K562 (cell line): ENCODE measurements at regions not wholly inside any gene's neighbourhood (a gene's known extent, or its start where the extent isn't known, plus 50 kb on each side); places are given as distances from the start of the nearest gene placed in this dataset.

ENCODE experiments used
- ATAC-seq: fragments of 200-7000 bp; cut with Tn5 transposase; 3 replicates; pipeline ENCODE4 v1.9.1; 2020; ENCODE audit warnings: moderate library complexity
- BruUV-seq: library from RNA; stranded (reverse); fragments of 400-500 nt; replicated peaks from 2 replicates; lab custom pipeline; 2021; lab: Mats Ljungman, UMichigan
- CTCF ChIA-PET: fragments of 300-600 bp; formaldehyde crosslinking; extraction: SDS; loops from one replicate; lab custom pipeline; 2021; ENCODE audit warnings: low intra/inter-chr PET ratio; lab: Yijun Ruan, JAX
- POLR2A ChIA-PET: fragments of 300-600, 350-650 bp; sonication (Branson Sonifier 250); formaldehyde crosslinking; extraction: SDS; loops from one replicate; lab custom pipeline; 2021; ENCODE audit warnings: antibody characterized with exemption, inconsistent platforms; lab: Yijun Ruan, JAX
- DNase-seq, 4 experiments: peaks; one replicate each; pipeline versions ENCODE4 v3.0.0 to v3.0.0-alpha.2; 2011 to 2018; ENCODE audit warnings: low spot score in 3 of 4, mixed read lengths in 3 of 4; ENCODE audit errors: extremely low read depth in 1 of 4
- FAIRE-seq: peaks from 2 replicates; lab custom pipeline; 2011; peaks lifted over from hg19 to GRCh38; lab: Jason Lieb, UNC
- H2AFZ ChIP-seq: 2 replicates; pipeline ENCODE4 v1.6.0; 2011; ENCODE audit warnings: low read depth, low read length, control low read depth, inconsistent platforms
- H3K27ac ChIP-seq: fragments of 200-600 bp; 3 replicates; pipeline ENCODE4 v1.8.0; 2011; ENCODE audit warnings: low read depth, mild to moderate bottlenecking, control low read depth, inconsistent platforms, low read length, moderate library complexity, mixed read lengths; ENCODE audit errors: extremely low read depth
- H3K27me3 ChIP-seq, 2 experiments: fragments of 300-600 bp in 1 of 2; 2 replicates in 1 of 2; 3 replicates in 1 of 2; pipeline versions ENCODE4 v1.6.0 to v1.8.0; 2011; ENCODE audit warnings: inconsistent platforms in 2 of 2, low read length in 2 of 2, mild to moderate bottlenecking in 1 of 2, mixed read lengths in 1 of 2, moderate library complexity in 1 of 2; ENCODE audit not compliant: control insufficient read depth in 2 of 2, insufficient read depth in 2 of 2
- H3K36me3 ChIP-seq: fragments of 300-600 bp; 3 replicates; pipeline ENCODE4 v1.8.0; 2011; ENCODE audit warnings: mild to moderate bottlenecking, low read length, inconsistent platforms; ENCODE audit not compliant: control insufficient read depth, insufficient read depth
- H3K4me1 ChIP-seq, 2 experiments: fragments of 200-600 bp in 1 of 2; replicated peaks in 1 of 2; 2 replicates in 1 of 2; 3 replicates in 1 of 2; pipeline versions ENCODE4 v1.5.1 to v1.8.0; 2011; ENCODE audit warnings: inconsistent platforms in 2 of 2, low read length in 2 of 2, mild to moderate bottlenecking in 1 of 2, mixed read lengths in 1 of 2, moderate library complexity in 1 of 2; ENCODE audit not compliant: control insufficient read depth in 2 of 2, insufficient read depth in 2 of 2
- H3K4me2 ChIP-seq: 2 replicates; pipeline ENCODE4 v1.6.1; 2011; ENCODE audit warnings: low read length, control low read depth, inconsistent platforms, mixed read lengths; ENCODE audit not compliant: insufficient read depth
- H3K4me3 ChIP-seq: fragments of 200-600 bp; sonication (generic), shearing (Covaris generic); 2 replicates; pipeline ENCODE4 v1.5.1; 2016; ENCODE audit warnings: control low read depth, inconsistent platforms
- H3K79me2 ChIP-seq: fragments of 200-600 bp; 3 replicates; pipeline ENCODE4 v1.8.0; 2011; ENCODE audit warnings: low read length, inconsistent platforms; ENCODE audit not compliant: control insufficient read depth, insufficient read depth
- H3K9ac ChIP-seq, 2 experiments: 2 replicates each; pipeline versions ENCODE4 v1.6.0 to v1.6.1; 2011; ENCODE audit warnings: low read depth in 2 of 2, low read length in 2 of 2, control low read depth in 1 of 2, inconsistent platforms in 1 of 2, mild to moderate bottlenecking in 1 of 2, mixed read lengths in 1 of 2; ENCODE audit not compliant: insufficient read depth in 1 of 2
- H3K9me1 ChIP-seq: one replicate; pipeline ENCODE4 v1.6.0; 2011; ENCODE audit warnings: inconsistent platforms, mild to moderate bottlenecking, low read length, moderate library complexity; ENCODE audit not compliant: control insufficient read depth, insufficient read depth
- H3K9me3 ChIP-seq: replicated peaks from 2 replicates; pipeline ENCODE4 v1.5.1; 2011; ENCODE audit warnings: low read depth, low read length, inconsistent platforms; ENCODE audit not compliant: control insufficient read depth, insufficient read depth
- H4K20me1 ChIP-seq: replicated peaks from 2 replicates; pipeline ENCODE4 v1.6.1; 2011; ENCODE audit warnings: low read length, inconsistent platforms, mixed read lengths; ENCODE audit not compliant: control insufficient read depth, insufficient read depth
- ELF4 ChIP-seq: fragments of 450-650 bp; formaldehyde crosslinking; IDR thresholded peaks from 2 replicates; pipeline ENCODE4 v1.4.0; 2022; ENCODE audit warnings: missing genetic modification characterization
- FOXP4 ChIP-seq: sonication (generic); formaldehyde crosslinking; IDR thresholded peaks from 2 replicates; pipeline ENCODE4 v1.8.0; 2022; ENCODE audit warnings: mild to moderate bottlenecking, missing genetic modification reagents, borderline replicate concordance
- NFATC3 ChIP-seq: fragments of 450-650 bp; IDR thresholded peaks from 2 replicates; pipeline ENCODE4 v1.6.1; 2017; ENCODE audit warnings: mild to moderate bottlenecking
- PHB2 ChIP-seq: fragments of 450-650 bp; IDR thresholded peaks from 2 replicates; pipeline ENCODE4 v1.6.1; 2017; ENCODE audit warnings: low read depth
- RUNX1 ChIP-seq: sonication (generic); IDR thresholded peaks from 2 replicates; pipeline ENCODE4 v1.6.1; 2016; ENCODE audit warnings: antibody characterized with exemption, low read depth
- YBX1 ChIP-seq: fragments of 450-650 bp; IDR thresholded peaks from 2 replicates; pipeline ENCODE4 v1.7.1; 2016; ENCODE audit warnings: mild to moderate bottlenecking
- ZNF197 ChIP-seq: fragments of 200-800 bp; sonication (Bioruptor generic); IDR thresholded peaks from 2 replicates; pipeline ENCODE4 v1.6.1; 2016; ENCODE audit warnings: low read depth, missing genetic modification characterization, missing compliant biosample characterization
- ZNF75A ChIP-seq: fragments of 450-650 bp; formaldehyde crosslinking; IDR thresholded peaks from 2 replicates; pipeline ENCODE4 v1.4.0; 2020; ENCODE audit warnings: mild to moderate bottlenecking
- WGBS: fragments of 100-300 bp; shearing (Covaris generic); methylation state at CpG from one replicate; pipeline ENCODE4 v1.1.6; 2016; ENCODE audit warnings: low coverage, mixed read lengths; ENCODE audit not compliant: insufficient coverage; ENCODE audit errors: missing lambda C conversion rate; 5-methylcytosine and 5-hydroxymethylcytosine counted together
- in situ Hi-C: fragments of 300-500 bp; cut with MboI; formaldehyde crosslinking; loops from 4 replicates; pipeline ENCODE4 v1.15.0; 2018; ENCODE audit warnings: inconsistent platforms, mixed read lengths
- intact Hi-C: fragments of 100-400 bp; cut with micrococcal nuclease; formaldehyde crosslinking; loops from 2 replicates; pipeline ENCODE4 v1.14.2; 2022

- TF ChIP-seq YBX1 = no peak
- no peak for TF ChIP-seq NFATC3
- no peak for TF ChIP-seq ELF4
- TF ChIP-seq ZNF197 = no peak
- no peak for TF ChIP-seq PHB2
- no peak for TF ChIP-seq FOXP4 (CRISPR knock-in tag)
- no peak for TF ChIP-seq RUNX1
Observed at GRCh38 chr4:167897116-167897515, 195.2 kb upstream of the ANXA10 start (continued).

GRCh38 chr4:167903291-167903721 lies 189.0 kb upstream of the ANXA10 start:
- CTCF ChIA-PET = no interaction called here
- Histone ChIP-seq H3K4me2 (no peak overlapping the region), H3K4me3 (no peak overlapping the region), H4K20me1 (no peaks in the 10 kb centered on the region), H3K9ac (no peak overlapping the region), H3K36me3 (no peaks in the 10 kb centered on the region), H3K27me3 (no peaks in the 10 kb centered on the region), H3K79me2 (no peaks in the 10 kb centered on the region), H3K27ac (no peak overlapping the region), H3K9me3 (no peaks in the 10 kb centered on the region), H3K4me1 (no peaks in the 10 kb centered on the region), H3K9me1 (no peaks in the 10 kb centered on the region), H2AFZ (no peak overlapping the region)
- TF ChIP-seq ZNF75A = no peak
- no peak for ATAC-seq
- 0% methylated on average over 1 of the region's 1 CpG for WGBS
- no peak for FAIRE-seq
- intact Hi-C loops (no loop called here), in situ Hi-C loops (no loop called here)
- no TSS peak for BruUV-seq
- POLR2A ChIA-PET = no interaction called here
- DNase-seq = no peak
